OCI-LY7 (cell line): ENCODE measurements at regions not wholly inside any gene's neighbourhood (a gene's known extent, or its start where the extent isn't known, plus 50 kb on each side); places are given as distances from the start of the nearest gene placed in this dataset.

Experiments used
- CTCF ChIP-seq: fragments of 200-600 bp; sonication (generic); conservative IDR thresholded peaks from 2 replicates; pipeline ENCODE4 v1.5.1; 2014; ENCODE audit warnings: mild to moderate bottlenecking, antibody characterized with exemption, low read length, moderate library complexity, mixed read lengths
- EZH2phosphoT487 ChIP-seq: fragments of 200-600 bp; sonication (generic); IDR thresholded peaks from 2 replicates; pipeline ENCODE4 v1.6.1; 2018; ENCODE audit warnings: low read depth, borderline replicate concordance, mild to moderate bottlenecking, mixed run types, antibody characterized with exemption, low read length, moderate library complexity, mixed read lengths

GRCh38 chr1:68959461-68960030 is 462.7 kb upstream of the DEPDC1 start:
- TF ChIP-seq CTCF (no peak), EZH2phosphoT487 (no peak)
